Epithelial cell of esophagus (primary cell): ENCODE measurements at regions not wholly inside any gene's neighbourhood (a gene's known extent, or its start where the extent isn't known, plus 50 kb on each side); places are given as distances from the start of the nearest gene placed in this dataset.

Experiments used
- DNase-seq: peaks from one replicate; pipeline ENCODE4 v3.0.0; 2010; ENCODE audit warnings: low read depth
- H3K4me3 ChIP-seq: 2 replicates; pipeline ENCODE4 v1.5.1; 2011; ENCODE audit warnings: mild to moderate bottlenecking, low read length, control low read depth
- CTCF ChIP-seq: IDR thresholded peaks from 2 replicates; pipeline ENCODE4 v1.5.1; 2011; ENCODE audit warnings: low read depth, mild to moderate bottlenecking, low read length, control low read depth, inconsistent platforms; ENCODE audit not compliant: insufficient read depth; ENCODE audit errors: missing control alignments

- DNase-seq, result peak; percentile 58
- TF ChIP-seq CTCF, result peak; percentile 62
- no peak overlapping the region for H3K4me3 ChIP-seq
Observed at GRCh38 chr4:155025762-155026457, 182.5 kb upstream of the NPY2R start.

- H3K4me3 ChIP-seq, result no peak overlapping the region
- TF ChIP-seq CTCF, result no peak
Observed at GRCh38 chr4:155026715-155027114, 181.7 kb upstream of the NPY2R start.

GRCh38 chr4:155032521-155033229 is 175.8 kb upstream of the NPY2R start:
- TF ChIP-seq CTCF, result no peak
- H3K4me3 ChIP-seq, result no peak overlapping the region
- no peak for DNase-seq

More at GRCh38 chr4:155026715-155027114, 181.7 kb upstream of the NPY2R start:
- DNase-seq, result no peak

- no peak for TF ChIP-seq CTCF
- H3K4me3 ChIP-seq, result no peak overlapping the region
- DNase-seq, result no peak
Observed at GRCh38 chr4:155033604-155034003, 174.8 kb upstream of the NPY2R start.

GRCh38 chr4:155037031-155037430 is 171.4 kb upstream of the NPY2R start:
- no peak overlapping the region for H3K4me3 ChIP-seq
- DNase-seq, result no peak
- TF ChIP-seq CTCF, result no peak

GRCh38 chr4:155038459-155038858 is 170.0 kb upstream of the NPY2R start:
- H3K4me3 ChIP-seq, result no peak overlapping the region
- no peak for DNase-seq
- TF ChIP-seq CTCF, result no peak
